Endodermal cell (in vitro differentiated cells): ENCODE measurements at regions not wholly inside any gene's neighbourhood (a gene's known extent, or its start where the extent isn't known, plus 50 kb on each side); places are given as distances from the start of the nearest gene placed in this dataset.

ENCODE experiments used
- DNase-seq: peaks from one replicate; pipeline ENCODE4 v3.0.0-alpha.2; 2017
- H3K27ac ChIP-seq: 2 replicates; pipeline ENCODE4 v1.5.1; 2013; ENCODE audit warnings: mild to moderate bottlenecking, low read depth, low read length, moderate library complexity
- H3K27me3 ChIP-seq: 2 replicates; pipeline ENCODE4 v1.6.1; 2013; ENCODE audit warnings: mild to moderate bottlenecking, low read length, moderate library complexity; ENCODE audit not compliant: insufficient read depth, control insufficient read depth, poor library complexity, severe bottlenecking
- H3K36me3 ChIP-seq: 2 replicates; pipeline ENCODE4 v1.7.0; 2013; ENCODE audit warnings: mild to moderate bottlenecking, low read length, moderate library complexity; ENCODE audit not compliant: control insufficient read depth, insufficient read depth
- H3K4me1 ChIP-seq: one replicate; pipeline ENCODE4 v1.7.0; 2013; ENCODE audit warnings: low read length; ENCODE audit not compliant: control insufficient read depth, insufficient read depth
- H3K4me3 ChIP-seq: 2 replicates; pipeline ENCODE4 v1.5.1; 2013; ENCODE audit warnings: mild to moderate bottlenecking, low read length, moderate library complexity
- H3K9ac ChIP-seq: 2 replicates; pipeline ENCODE4 v1.6.1; 2013; ENCODE audit warnings: mild to moderate bottlenecking, low read length, moderate library complexity; ENCODE audit not compliant: poor library complexity, severe bottlenecking; ENCODE audit errors: extremely low read depth
- H3K9me3 ChIP-seq: 2 replicates; pipeline ENCODE4 v1.6.1; 2013; ENCODE audit warnings: mild to moderate bottlenecking, low read length, moderate library complexity; ENCODE audit not compliant: control insufficient read depth
- H3K27ac Mint-ChIP-seq: 2 replicates; pipeline ENCODE4 v1.8.0; 2020; ENCODE audit warnings: mixed read lengths
- H3K27me3 Mint-ChIP-seq: 2 replicates; pipeline ENCODE4 v1.8.0; 2021; ENCODE audit warnings: mild to moderate bottlenecking, mixed read lengths; ENCODE audit not compliant: insufficient read depth
- H3K36me3 Mint-ChIP-seq: 2 replicates; pipeline ENCODE4 v1.8.0; 2020; ENCODE audit warnings: low read depth, mixed read lengths
- H3K4me1 Mint-ChIP-seq: 2 replicates; pipeline ENCODE4 v1.8.0; 2020; ENCODE audit warnings: mixed read lengths
- H3K4me3 Mint-ChIP-seq: 2 replicates; pipeline ENCODE4 v1.8.0; 2020; ENCODE audit warnings: mild to moderate bottlenecking, moderate library complexity, mixed read lengths
- H3K9me3 Mint-ChIP-seq: 2 replicates; pipeline ENCODE4 v1.8.0; 2020; ENCODE audit warnings: mild to moderate bottlenecking, mixed read lengths
- WGBS, 2 experiments: methylation state at CpG; one replicate each; pipeline versions ENCODE4 v1.1.5 to v1.1.7; 2013; ENCODE audit warnings: missing lambda C conversion rate in 2 of 2, mixed read lengths in 1 of 2; ENCODE audit not compliant: insufficient coverage in 1 of 2, insufficient read length in 1 of 2; 5-methylcytosine and 5-hydroxymethylcytosine counted together
- TF ChIP-seq, protein P1 (sequence below): fragments of 200-600 bp; sonication (generic); conservative IDR thresholded peaks from 2 replicates; pipeline ENCODE4 v1.5.0; 2021; ENCODE audit warnings: antibody characterized with exemption, mild to moderate bottlenecking

DNA sequence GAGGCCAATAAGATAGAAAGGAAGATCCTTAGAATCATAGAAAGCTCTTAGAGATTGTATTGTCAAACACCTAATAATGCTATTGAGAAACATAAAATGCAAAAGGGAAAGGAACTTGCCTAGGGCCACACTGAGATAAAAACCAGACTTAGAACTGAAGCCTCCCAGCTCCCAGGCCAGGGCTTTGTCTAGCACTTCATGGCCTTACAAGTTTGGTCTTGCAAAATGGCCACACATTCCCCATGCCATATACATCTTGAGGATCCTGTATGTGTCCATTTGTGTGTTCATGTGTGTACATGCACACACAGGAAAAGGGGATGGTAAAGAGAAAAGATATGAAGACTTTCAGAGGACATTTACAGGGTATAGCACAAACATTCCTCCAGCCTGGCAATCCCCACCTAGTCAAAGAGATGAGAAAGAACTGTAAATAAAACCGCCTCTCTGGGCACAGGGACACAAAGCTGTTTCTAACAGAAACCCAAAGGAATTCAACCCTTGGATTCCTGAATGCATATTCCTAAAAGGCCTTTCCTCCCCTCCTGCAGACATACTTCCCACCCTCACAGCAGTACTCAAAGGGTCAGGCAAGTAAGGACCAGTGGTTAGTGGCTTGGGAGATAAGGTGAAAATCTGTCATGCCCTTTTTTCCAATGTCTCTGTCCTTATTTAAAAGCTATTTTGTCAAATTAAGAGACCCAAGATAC, 99.7 kb upstream of the KLHL29 start:
- Mint-ChIP-seq H3K4me1 (peaks cover 29% of the 10 kb centered on the region), H3K27me3 (peaks cover 2% of the 10 kb centered on the region), H3K36me3 (no peaks in the 10 kb centered on the region), H3K9me3 (no peaks in the 10 kb centered on the region), H3K4me3 (no peak overlapping the region), H3K27ac (no peak overlapping the region)
- Histone ChIP-seq H3K9ac (no peak overlapping the region), H3K4me1 (peaks cover 13% of the 10 kb centered on the region), H3K27ac (peak overlapping the region; percentile 59), H3K9me3 (no peaks in the 10 kb centered on the region), H3K36me3 (no peaks in the 10 kb centered on the region), H3K4me3 (no peak overlapping the region), H3K27me3 (no peaks in the 10 kb centered on the region)
- 50% methylated on average over 1 of the region's 1 CpG; no CpG with 5 or more reads in 1 of the 2 experiments for WGBS, 2 experiments
- no peak for DNase-seq
- TF ChIP-seq, protein P1, sequence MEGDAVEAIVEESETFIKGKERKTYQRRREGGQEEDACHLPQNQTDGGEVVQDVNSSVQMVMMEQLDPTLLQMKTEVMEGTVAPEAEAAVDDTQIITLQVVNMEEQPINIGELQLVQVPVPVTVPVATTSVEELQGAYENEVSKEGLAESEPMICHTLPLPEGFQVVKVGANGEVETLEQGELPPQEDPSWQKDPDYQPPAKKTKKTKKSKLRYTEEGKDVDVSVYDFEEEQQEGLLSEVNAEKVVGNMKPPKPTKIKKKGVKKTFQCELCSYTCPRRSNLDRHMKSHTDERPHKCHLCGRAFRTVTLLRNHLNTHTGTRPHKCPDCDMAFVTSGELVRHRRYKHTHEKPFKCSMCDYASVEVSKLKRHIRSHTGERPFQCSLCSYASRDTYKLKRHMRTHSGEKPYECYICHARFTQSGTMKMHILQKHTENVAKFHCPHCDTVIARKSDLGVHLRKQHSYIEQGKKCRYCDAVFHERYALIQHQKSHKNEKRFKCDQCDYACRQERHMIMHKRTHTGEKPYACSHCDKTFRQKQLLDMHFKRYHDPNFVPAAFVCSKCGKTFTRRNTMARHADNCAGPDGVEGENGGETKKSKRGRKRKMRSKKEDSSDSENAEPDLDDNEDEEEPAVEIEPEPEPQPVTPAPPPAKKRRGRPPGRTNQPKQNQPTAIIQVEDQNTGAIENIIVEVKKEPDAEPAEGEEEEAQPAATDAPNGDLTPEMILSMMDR: no peak

DNA sequence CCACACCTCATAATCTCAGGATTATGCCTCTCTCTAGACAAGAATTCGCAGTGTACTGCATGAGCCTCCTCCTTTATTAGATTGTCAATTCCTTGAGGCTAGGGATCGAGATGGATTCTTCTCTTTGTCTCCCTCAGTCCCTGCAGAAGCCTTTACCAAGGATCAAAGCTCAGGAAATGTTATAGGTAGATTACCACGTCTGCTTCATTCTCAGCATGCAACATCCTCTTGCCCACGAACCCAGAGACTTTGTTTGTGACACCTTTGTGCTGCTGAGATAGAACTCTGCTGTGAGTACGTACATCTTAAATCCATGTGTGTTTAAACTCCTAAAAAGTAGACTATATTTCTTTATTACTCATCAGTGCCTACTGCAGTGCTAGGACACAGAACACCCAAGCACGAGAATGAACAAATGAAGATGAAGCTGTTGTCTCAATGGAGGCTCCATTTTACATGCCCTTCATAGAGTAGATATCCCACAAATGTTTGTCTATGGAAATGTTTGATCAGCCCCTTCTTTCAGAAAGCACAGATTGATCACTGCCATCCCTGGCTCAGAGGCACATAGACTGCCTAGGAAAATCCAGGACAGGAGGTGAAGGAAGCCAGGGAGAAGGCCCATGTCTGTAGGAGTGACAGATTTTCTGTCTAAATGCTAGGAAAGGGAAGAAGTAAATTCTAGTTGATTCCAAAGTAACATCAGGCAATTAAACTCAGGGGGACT, 98.8 kb upstream of the KLHL29 start:
- no peaks in the 10 kb centered on the region for H3K27me3 ChIP-seq
- 59 to 71% methylated on average over 5 to 6 of the region's 6 CpGs for WGBS, 2 experiments

More for the DNA sequence above, 98.8 kb upstream of the KLHL29 start:
- Mint-ChIP-seq H3K4me3 (no peak overlapping the region), H3K4me1 (peaks cover 29% of the 10 kb centered on the region), H3K27ac (no peak overlapping the region), H3K27me3 (peaks cover 2% of the 10 kb centered on the region), H3K9me3 (no peaks in the 10 kb centered on the region), H3K36me3 (no peaks in the 10 kb centered on the region)
- peak; percentile 52 for DNase-seq
- Histone ChIP-seq H3K27ac (no peak overlapping the region), H3K9ac (no peak overlapping the region), H3K4me3 (no peak overlapping the region), H3K9me3 (no peaks in the 10 kb centered on the region), H3K36me3 (no peaks in the 10 kb centered on the region), H3K4me1 (peaks cover 13% of the 10 kb centered on the region)
- TF ChIP-seq, protein P1: no peak
